ENCODE measurements at regions not wholly inside any gene's neighbourhood (a gene's known extent, or its start where the extent isn't known, plus 50 kb on each side); places are given as distances from the start of the nearest gene placed in this dataset.

GRCh38 chr13:68523838-68524424 is 1293.8 kb upstream of the PCDH9 start:
- Histone ChIP-seq H3K4me3 (no peak overlapping the region), H3K9me3 (no peaks in the 10 kb centered on the region), H3K4me1 (no peaks in the 10 kb centered on the region), H3K27me3 (no peaks in the 10 kb centered on the region), H3K36me3 (no peaks in the 10 kb centered on the region), H3K27ac (no peak overlapping the region)
- no peak for TF ChIP-seq POLR2AphosphoS5 (IDR thresholded peaks at IDR 0.05)
- TF ChIP-seq EP300 (IDR thresholded peaks at IDR 0.05), result no peak
- no peak for TF ChIP-seq CTCF (IDR thresholded peaks at IDR 0.05)
- no peak for TF ChIP-seq POLR2A (IDR thresholded peaks at IDR 0.05)
- DNase-seq, result no peak
- intact Hi-C loops (cut with DNase I), result no loop called here
- 91 to 92% methylated on average over 30 of the region's 30 CpGs for WGBS, 2 donors

- intact Hi-C loops (cut with DNase I), result no loop called here
- TF ChIP-seq POLR2A (IDR thresholded peaks at IDR 0.05) (no peak), POLR2AphosphoS5 (IDR thresholded peaks at IDR 0.05) (no peak), CTCF (IDR thresholded peaks at IDR 0.05) (no peak), EP300 (IDR thresholded peaks at IDR 0.05) (no peak)
- Histone ChIP-seq H3K4me3 (no peak overlapping the region), H3K9me3 (no peaks in the 10 kb centered on the region), H3K27ac (no peak overlapping the region), H3K4me1 (no peaks in the 10 kb centered on the region), H3K27me3 (no peaks in the 10 kb centered on the region), H3K36me3 (no peaks in the 10 kb centered on the region)
- 64 to 71% methylated on average over 2 of the region's 2 CpGs for WGBS, 2 donors
- no peak for DNase-seq
These were observed 1292.0 kb upstream of the PCDH9 start for GRCh38 chr13:68522184-68522583.

- no peaks in the 10 kb centered on the region for H3K27me3 ChIP-seq
- DNase-seq, result no peak
- no peak for TF ChIP-seq EP300 (IDR thresholded peaks at IDR 0.05)
- no peak for TF ChIP-seq POLR2A (IDR thresholded peaks at IDR 0.05)
- no peak for TF ChIP-seq POLR2AphosphoS5 (IDR thresholded peaks at IDR 0.05)
- TF ChIP-seq CTCF (IDR thresholded peaks at IDR 0.05), result no peak
- no peaks in the 10 kb centered on the region for H3K36me3 ChIP-seq
- no peaks in the 10 kb centered on the region for H3K9me3 ChIP-seq
- no peaks in the 10 kb centered on the region for H3K4me1 ChIP-seq
- no peak overlapping the region for H3K27ac ChIP-seq
- no peak overlapping the region for H3K4me3 ChIP-seq
- WGBS, 2 donors, result 76 to 82% methylated on average over 4 of the region's 4 CpGs
- intact Hi-C loops (cut with DNase I), result no loop called here
These were observed 1279.8 kb upstream of the PCDH9 start for GRCh38 chr13:68509734-68510621.

- 51 to 71% methylated on average over 8 of the region's 8 CpGs for WGBS, 2 donors
- Histone ChIP-seq H3K4me1 (no peaks in the 10 kb centered on the region), H3K4me3 (no peak overlapping the region), H3K27ac (no peak overlapping the region), H3K36me3 (no peaks in the 10 kb centered on the region), H3K27me3 (no peaks in the 10 kb centered on the region), H3K9me3 (no peaks in the 10 kb centered on the region)
- intact Hi-C loops (cut with DNase I), result no loop called here
- no peak for DNase-seq
- TF ChIP-seq POLR2A (IDR thresholded peaks at IDR 0.05), result no peak
- no peak for TF ChIP-seq EP300 (IDR thresholded peaks at IDR 0.05)
- TF ChIP-seq CTCF (IDR thresholded peaks at IDR 0.05), result no peak
- no peak for TF ChIP-seq POLR2AphosphoS5 (IDR thresholded peaks at IDR 0.05)
These were observed 1276.9 kb upstream of the PCDH9 start for GRCh38 chr13:68506888-68507551.

Data from sigmoid colon (tissue), 6 donors.